ENCODE measurements at regions not wholly inside any gene's neighbourhood (a gene's known extent, or its start where the extent isn't known, plus 50 kb on each side); places are given as distances from the start of the nearest gene placed in this dataset.

DNA sequence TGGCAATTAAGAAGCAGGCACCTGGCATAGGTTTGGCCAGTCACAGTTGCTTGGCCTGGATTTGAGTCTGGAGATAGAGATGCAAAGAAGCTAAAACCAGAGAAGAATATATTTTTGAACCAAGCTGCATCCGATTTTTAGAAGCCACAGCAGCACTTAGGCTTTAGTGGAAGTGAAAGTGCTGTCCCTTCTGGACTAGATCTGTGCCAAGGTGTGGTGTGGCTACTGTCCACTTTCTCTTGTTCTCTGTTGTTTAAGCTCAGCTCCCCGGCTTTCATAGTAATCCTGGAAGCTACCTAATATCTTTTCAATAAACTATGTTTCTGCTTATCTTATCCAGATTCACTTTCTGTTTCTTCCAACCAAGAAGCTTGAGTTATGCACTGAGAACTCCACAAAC, 183.4 kb upstream of the THRB start:
- no peak for DNase-seq
- intact Hi-C loops (cut with DNase I), result no loop called here

GRCh38 chr3:24678421-24678865, 183.8 kb upstream of the THRB start:
- Histone ChIP-seq H3K4me3 (ENCODE audit: low read length) (no peak overlapping the region), H3K27ac (ENCODE audit: low read length) (no peak overlapping the region), H3K9me3 (ENCODE audit: control insufficient read depth, low read length) (no peaks in the 10 kb centered on the region)

More for the DNA sequence above, 183.4 kb upstream of the THRB start:
- no peak for ATAC-seq
- Histone ChIP-seq H3K4me3 (ENCODE audit: low read length) (no peak overlapping the region), H3K9me3 (ENCODE audit: control insufficient read depth, low read length) (no peaks in the 10 kb centered on the region), H3K4me1 (ENCODE audit: control insufficient read depth, insufficient read depth, low read length) (no peaks in the 10 kb centered on the region), H3K27ac (ENCODE audit: low read length) (no peak overlapping the region), H3K27me3 (ENCODE audit: control insufficient read depth, insufficient read depth) (no peaks in the 10 kb centered on the region)
- 62% methylated on average over 2 of the region's 2 CpGs for WGBS

DNA sequence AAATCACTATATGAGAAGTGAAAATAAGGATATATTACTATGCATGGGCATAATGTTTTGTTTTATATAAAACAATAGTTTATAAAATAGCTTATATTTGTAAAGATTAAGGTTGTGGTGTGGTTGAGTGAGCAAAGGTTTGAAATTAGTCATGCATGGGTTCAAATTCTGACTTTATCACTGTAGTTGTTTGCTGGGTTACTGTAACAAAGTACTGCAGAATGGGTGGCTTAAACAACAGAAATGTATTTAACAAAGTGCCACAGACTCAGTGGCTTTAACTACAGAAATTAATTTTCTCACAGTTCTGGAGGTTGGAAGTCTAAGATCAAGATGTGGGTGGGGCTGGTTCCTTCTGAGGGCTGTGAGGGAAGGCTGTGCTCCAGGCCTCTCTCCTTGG, 184.8 kb upstream of the THRB start:
- Histone ChIP-seq H3K27me3 (ENCODE audit: control insufficient read depth, insufficient read depth) (no peaks in the 10 kb centered on the region), H3K4me1 (ENCODE audit: control insufficient read depth, insufficient read depth, low read length) (no peaks in the 10 kb centered on the region), H3K9me3 (ENCODE audit: control insufficient read depth, low read length) (no peaks in the 10 kb centered on the region), H3K27ac (ENCODE audit: low read length) (no peak overlapping the region), H3K4me3 (ENCODE audit: low read length) (no peak overlapping the region)
- ATAC-seq (no peak), DNase-seq (no peak)
- intact Hi-C loops (cut with DNase I), result no loop called here

More at GRCh38 chr3:24678421-24678865, 183.8 kb upstream of the THRB start:
- H3K27me3 ChIP-seq (ENCODE audit: control insufficient read depth, insufficient read depth), result no peaks in the 10 kb centered on the region
- intact Hi-C loops (cut with DNase I), result no loop called here
- H3K4me1 ChIP-seq (ENCODE audit: control insufficient read depth, insufficient read depth, low read length), result no peaks in the 10 kb centered on the region
- DNase-seq (no peak), ATAC-seq (no peak)
- 76% methylated on average over 7 of the region's 7 CpGs for WGBS

DNA sequence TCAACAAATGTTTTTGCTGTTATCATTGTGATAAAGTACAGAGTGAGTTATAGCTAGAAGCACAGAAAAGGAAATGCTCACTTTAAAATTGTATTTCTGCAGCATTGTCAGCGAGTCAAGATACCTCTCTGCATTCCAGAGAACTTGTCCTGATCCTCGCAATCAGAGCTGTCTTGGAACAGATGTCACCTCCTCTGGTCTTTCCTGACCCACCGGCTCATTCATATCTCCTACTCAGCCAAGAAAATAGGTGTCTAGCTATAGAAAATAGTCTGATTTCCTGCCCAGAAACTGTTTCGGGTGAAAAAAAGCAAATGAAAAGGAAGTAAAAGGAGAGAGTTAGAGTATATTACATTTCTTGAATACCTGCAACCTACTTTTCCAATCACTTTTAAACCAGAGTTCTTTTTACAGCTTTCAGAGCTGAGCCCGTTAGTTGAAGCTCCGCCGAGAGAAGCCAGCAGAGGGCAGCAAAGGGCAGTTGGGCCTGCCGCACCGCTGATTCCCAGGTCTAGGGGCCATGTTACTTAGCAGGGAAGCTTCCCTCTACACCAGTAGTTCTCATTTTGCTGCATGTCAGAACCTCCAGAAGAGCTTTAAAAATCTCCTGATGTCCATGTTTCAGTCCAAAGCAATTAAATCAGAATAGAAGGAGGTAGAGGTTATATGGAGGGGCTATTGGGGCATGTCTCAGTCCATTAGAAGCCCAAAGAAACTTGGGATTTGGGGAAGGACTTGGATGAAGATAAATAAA, 185.7 kb upstream of the THRB start:
- Histone ChIP-seq H3K27ac (ENCODE audit: low read length) (no peak overlapping the region), H3K4me3 (ENCODE audit: low read length) (no peak overlapping the region), H3K27me3 (ENCODE audit: control insufficient read depth, insufficient read depth) (no peaks in the 10 kb centered on the region), H3K4me1 (ENCODE audit: control insufficient read depth, insufficient read depth, low read length) (no peaks in the 10 kb centered on the region), H3K9me3 (ENCODE audit: control insufficient read depth, low read length) (no peaks in the 10 kb centered on the region)
- DNase-seq (peak; percentile 62 to 83 (median 76)), ATAC-seq (peak; percentile 80 to 82)
- WGBS, result 24% methylated on average over 9 of the region's 9 CpGs
- intact Hi-C loops (cut with DNase I), result loop anchor here in 3 of 4 donors (5.0 to 10.0 kb wide), 3 partner anchors 676 to 686 kb away; no protein-coding TSS in a partner anchor

- ATAC-seq, result no peak
- no peaks in the 10 kb centered on the region for H3K9me3 ChIP-seq (ENCODE audit: control insufficient read depth, low read length)
- 96% methylated on average over 7 of the region's 7 CpGs for WGBS
- no peaks in the 10 kb centered on the region for H3K4me1 ChIP-seq (ENCODE audit: control insufficient read depth, insufficient read depth, low read length)
- H3K27ac ChIP-seq (ENCODE audit: low read length), result no peak overlapping the region
- H3K27me3 ChIP-seq (ENCODE audit: control insufficient read depth, insufficient read depth), result no peaks in the 10 kb centered on the region
- no peak overlapping the region for H3K4me3 ChIP-seq (ENCODE audit: low read length)
- no peak for DNase-seq
- intact Hi-C loops (cut with DNase I), result loop anchor here in 3 of 4 donors (5.0 to 10.0 kb wide), 3 partner anchors 677 to 687 kb away; no protein-coding TSS in a partner anchor
Observed at GRCh38 chr3:24682141-24682547, 187.5 kb upstream of the THRB start.

DNA sequence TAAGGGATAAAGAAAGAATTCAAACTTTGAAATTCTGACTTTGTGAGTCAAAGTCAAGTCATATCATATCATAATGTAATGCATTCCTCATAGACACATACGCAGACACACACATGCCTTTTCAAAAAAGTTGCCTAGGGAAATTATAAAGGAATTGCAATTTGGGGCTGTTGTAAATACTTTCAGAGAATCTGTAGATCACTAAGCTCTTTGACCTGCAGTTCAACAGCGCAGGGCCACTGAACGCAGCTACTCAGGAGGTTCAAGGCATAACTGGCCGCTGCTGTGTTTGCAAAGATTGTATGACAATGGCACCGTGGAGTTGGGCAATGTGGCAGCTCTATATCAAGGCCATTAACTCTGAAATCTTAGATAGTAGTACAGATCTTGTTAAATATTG, 188.4 kb upstream of the THRB start:
- no peaks in the 10 kb centered on the region for H3K27me3 ChIP-seq (ENCODE audit: control insufficient read depth, insufficient read depth)
- intact Hi-C loops (cut with DNase I), result loop anchor here in 3 of 4 donors (5.0 to 10.0 kb wide), 3 partner anchors 678 to 688 kb away; no protein-coding TSS in a partner anchor
- H3K27ac ChIP-seq (ENCODE audit: low read length), result no peak overlapping the region
- DNase-seq (no peak), ATAC-seq (no peak)
- 89% methylated on average over 5 of the region's 5 CpGs for WGBS
- H3K4me3 ChIP-seq (ENCODE audit: low read length), result no peak overlapping the region
- no peaks in the 10 kb centered on the region for H3K9me3 ChIP-seq (ENCODE audit: control insufficient read depth, low read length)
- no peaks in the 10 kb centered on the region for H3K4me1 ChIP-seq (ENCODE audit: control insufficient read depth, insufficient read depth, low read length)

- 34% methylated on average over 6 of the region's 6 CpGs for WGBS
- H3K4me1 ChIP-seq (ENCODE audit: control insufficient read depth, insufficient read depth, low read length), result no peaks in the 10 kb centered on the region
- H3K27ac ChIP-seq (ENCODE audit: low read length), result no peak overlapping the region
- intact Hi-C loops (cut with DNase I), result loop anchor here in 3 of 4 donors (5.0 to 10.0 kb wide), 3 partner anchors 679 to 689 kb away; no protein-coding TSS in a partner anchor
- H3K9me3 ChIP-seq (ENCODE audit: control insufficient read depth, low read length), result no peaks in the 10 kb centered on the region
- ATAC-seq (no peak), DNase-seq (no peak)
- no peaks in the 10 kb centered on the region for H3K27me3 ChIP-seq (ENCODE audit: control insufficient read depth, insufficient read depth)
- no peak overlapping the region for H3K4me3 ChIP-seq (ENCODE audit: low read length)
Observed at GRCh38 chr3:24683633-24684384, 189.2 kb upstream of the THRB start.

DNA sequence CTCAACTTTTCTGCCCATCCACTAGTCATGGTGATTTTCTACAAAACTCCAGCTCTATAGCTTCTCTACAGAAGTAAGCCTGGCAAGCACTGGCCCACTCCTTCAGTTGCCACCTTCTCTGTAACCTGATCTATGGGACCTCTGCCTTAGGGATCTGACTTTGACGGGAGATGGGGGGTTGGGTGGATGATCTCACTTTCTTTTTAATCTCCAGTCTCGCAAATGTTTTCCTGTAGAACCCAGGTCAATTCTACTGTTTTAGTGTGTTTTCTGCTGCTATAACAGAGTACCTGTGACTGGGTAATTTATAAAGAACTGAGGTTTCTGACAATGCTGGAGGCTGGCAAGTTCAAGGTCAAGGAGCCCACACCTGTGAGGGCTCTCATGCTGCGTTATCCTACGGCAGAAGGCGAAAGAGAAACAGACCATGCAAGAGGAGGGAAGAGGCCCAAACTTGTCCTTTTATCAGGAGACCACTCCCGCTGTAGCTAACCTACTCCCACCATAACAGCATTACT, 189.9 kb upstream of the THRB start:
- Histone ChIP-seq H3K27ac (ENCODE audit: low read length) (no peak overlapping the region), H3K27me3 (ENCODE audit: control insufficient read depth, insufficient read depth) (no peaks in the 10 kb centered on the region), H3K9me3 (ENCODE audit: control insufficient read depth, low read length) (no peaks in the 10 kb centered on the region), H3K4me3 (ENCODE audit: low read length) (no peak overlapping the region), H3K4me1 (ENCODE audit: control insufficient read depth, insufficient read depth, low read length) (no peaks in the 10 kb centered on the region)
- DNase-seq, result no peak
- intact Hi-C loops (cut with DNase I), result loop anchor here (5.0 to 10.0 kb wide), 4 partner anchors 680 to 690 kb away; no protein-coding TSS in a partner anchor
- ATAC-seq, result no peak
- 77% methylated on average over 6 of the region's 6 CpGs for WGBS

GRCh38 chr3:24686808-24687207, 192.2 kb upstream of the THRB start:
- intact Hi-C loops (cut with DNase I), result loop anchor here in 3 of 4 donors (5.0 to 10.0 kb wide), 3 partner anchors 682 to 692 kb away; no protein-coding TSS in a partner anchor
- ATAC-seq (no peak), DNase-seq (no peak)
- Histone ChIP-seq H3K4me3 (ENCODE audit: low read length) (no peak overlapping the region), H3K4me1 (ENCODE audit: control insufficient read depth, insufficient read depth, low read length) (no peaks in the 10 kb centered on the region), H3K27me3 (ENCODE audit: control insufficient read depth, insufficient read depth) (no peaks in the 10 kb centered on the region), H3K9me3 (ENCODE audit: control insufficient read depth, low read length) (no peaks in the 10 kb centered on the region), H3K27ac (ENCODE audit: low read length) (no peak overlapping the region)
- WGBS, result 26% methylated on average over 1 of the region's 1 CpG

- 78% methylated on average over 7 of the region's 7 CpGs for WGBS
- Histone ChIP-seq H3K27ac (ENCODE audit: low read length) (no peak overlapping the region), H3K9me3 (ENCODE audit: control insufficient read depth, low read length) (no peaks in the 10 kb centered on the region), H3K27me3 (ENCODE audit: control insufficient read depth, insufficient read depth) (no peaks in the 10 kb centered on the region), H3K4me3 (ENCODE audit: low read length) (no peak overlapping the region), H3K4me1 (ENCODE audit: control insufficient read depth, insufficient read depth, low read length) (no peaks in the 10 kb centered on the region)
- DNase-seq (peak in 1 of 3 donors; percentile 35), ATAC-seq (peak; percentile 33 to 43)
- intact Hi-C loops (cut with DNase I), result loop anchor here in 3 of 4 donors (5.0 to 10.0 kb wide), 3 partner anchors 683 to 693 kb away; no protein-coding TSS in a partner anchor
Observed at GRCh38 chr3:24687671-24688070, 193.0 kb upstream of the THRB start.

Measured in right cardiac atrium (tissue), 5 donors.